ENCODE measurements at regions not wholly inside any gene's neighbourhood (a gene's known extent, or its start where the extent isn't known, plus 50 kb on each side); places are given as distances from the start of the nearest gene placed in this dataset.

GRCh38 chr2:160803881-160804280 lies 310.3 kb upstream of the RBMS1 start:
- CTCF ChIA-PET, result no interaction called here
- Mint-ChIP-seq H3K36me3 (peaks cover 38% of the 10 kb centered on the region), H3K4me1 (no peaks in the 10 kb centered on the region), H3K27me3 (ENCODE audit: low read depth) (no peaks in the 10 kb centered on the region), H3K9me3 (peaks cover 45% of the 10 kb centered on the region), H3K4me3 (no peak overlapping the region), H3K27ac (no peak overlapping the region)
- DNase-seq (ENCODE audit: low spot score) (no peak), ATAC-seq (no peak)
- POLR2A ChIA-PET, result no interaction called here
- TF ChIP-seq RORB (CRISPR knock-in tag; IDR thresholded peaks at IDR 0.05), result no peak
- TF ChIP-seq TEAD4 (CRISPR knock-in tag; IDR thresholded peaks at IDR 0.05), result no peak
- TF ChIP-seq IRF2 (CRISPR knock-in tag; IDR thresholded peaks at IDR 0.05; ENCODE audit: borderline replicate concordance, low read depth), result no peak
- no peak for TF ChIP-seq SMAD4 (CRISPR knock-in tag; IDR thresholded peaks at IDR 0.05)
- TF ChIP-seq ZNF671 (CRISPR knock-in tag; IDR thresholded peaks at IDR 0.05), result no peak
- TF ChIP-seq STAT6 (CRISPR knock-in tag; conservative IDR thresholded peaks at IDR 0.05; ENCODE audit: low read depth), result no peak
- no peak for TF ChIP-seq USF1 (CRISPR knock-in tag; IDR thresholded peaks at IDR 0.05)
- no peak for TF ChIP-seq ZNF396 (CRISPR knock-in tag; IDR thresholded peaks at IDR 0.05; ENCODE audit: borderline replicate concordance)

- ATAC-seq (no peak), DNase-seq (ENCODE audit: low spot score) (no peak)
- H3K27me3 Mint-ChIP-seq (ENCODE audit: low read depth), result no peaks in the 10 kb centered on the region
- H3K27ac Mint-ChIP-seq, result no peak overlapping the region
- H3K4me1 Mint-ChIP-seq, result no peaks in the 10 kb centered on the region
- CTCF ChIA-PET, result no interaction called here
- H3K36me3 Mint-ChIP-seq, result peaks cover 22% of the 10 kb centered on the region
- TF ChIP-seq OVOL2 (CRISPR knock-in tag; IDR thresholded peaks at IDR 0.05; ENCODE audit: borderline replicate concordance) (no peak), TP53 (CRISPR knock-in tag; IDR thresholded peaks at IDR 0.05) (no peak), ZNF423 (CRISPR knock-in tag; IDR thresholded peaks at IDR 0.05) (no peak), HMGA2 (CRISPR knock-in tag; IDR thresholded peaks at IDR 0.05) (no peak), CREM (CRISPR knock-in tag; IDR thresholded peaks at IDR 0.05) (no peak), RELA (CRISPR knock-in tag; IDR thresholded peaks at IDR 0.05; ENCODE audit: borderline replicate concordance) (no peak)
- H3K9me3 Mint-ChIP-seq, result peaks cover 21% of the 10 kb centered on the region
- H3K4me3 Mint-ChIP-seq, result no peak overlapping the region
- POLR2A ChIA-PET, result no interaction called here
These were observed 316.8 kb upstream of the RBMS1 start for GRCh38 chr2:160810406-160810805.

- CTCF ChIA-PET, result no interaction called here
- H3K36me3 Mint-ChIP-seq, result peaks cover 3% of the 10 kb centered on the region
- no peak overlapping the region for H3K27ac Mint-ChIP-seq
- no peaks in the 10 kb centered on the region for H3K4me1 Mint-ChIP-seq
- ATAC-seq (no peak), DNase-seq (ENCODE audit: low spot score) (no peak)
- H3K27me3 Mint-ChIP-seq (ENCODE audit: low read depth), result no peaks in the 10 kb centered on the region
- POLR2A ChIA-PET, result no interaction called here
- H3K4me3 Mint-ChIP-seq, result no peak overlapping the region
- peaks cover 3% of the 10 kb centered on the region for H3K9me3 Mint-ChIP-seq
- no peak for TF ChIP-seq HMGXB4 (CRISPR knock-in tag; IDR thresholded peaks at IDR 0.05)
- no peak for TF ChIP-seq ZNF121 (CRISPR knock-in tag; IDR thresholded peaks at IDR 0.05)
- TF ChIP-seq CREM (CRISPR knock-in tag; IDR thresholded peaks at IDR 0.05), result no peak
- no peak for TF ChIP-seq ATF1 (CRISPR knock-in tag; IDR thresholded peaks at IDR 0.05)
- no peak for TF ChIP-seq SP1 (CRISPR knock-in tag; conservative IDR thresholded peaks at IDR 0.05)
- TF ChIP-seq ZNF671 (CRISPR knock-in tag; IDR thresholded peaks at IDR 0.05), result no peak
- TF ChIP-seq ZNF219 (CRISPR knock-in tag; IDR thresholded peaks at IDR 0.05; ENCODE audit: borderline replicate concordance), result no peak
- TF ChIP-seq NR2C2 (CRISPR knock-in tag; IDR thresholded peaks at IDR 0.05), result no peak
- no peak for TF ChIP-seq E2F1 (CRISPR knock-in tag; IDR thresholded peaks at IDR 0.05)
- TF ChIP-seq TEAD1 (CRISPR knock-in tag; IDR thresholded peaks at IDR 0.05), result no peak
- TF ChIP-seq E2F5 (CRISPR knock-in tag; IDR thresholded peaks at IDR 0.05), result no peak
These were observed 319.4 kb upstream of the RBMS1 start for GRCh38 chr2:160812830-160813505.
